Panc1 (cell line): ENCODE measurements at regions not wholly inside any gene's neighbourhood (a gene's known extent, or its start where the extent isn't known, plus 50 kb on each side); places are given as distances from the start of the nearest gene placed in this dataset.

Experiments
- POLR2AphosphoS5 ChIP-seq: IDR thresholded peaks from 2 replicates; pipeline ENCODE4 v1.6.1; 2012; ENCODE audit warnings: mild to moderate bottlenecking, low read depth, low read length, moderate library complexity
- SIN3A ChIP-seq: IDR thresholded peaks from 2 replicates; pipeline ENCODE4 v1.6.1; 2012; ENCODE audit warnings: low read depth, mild to moderate bottlenecking, low read length, moderate library complexity, borderline replicate concordance; ENCODE audit not compliant: insufficient read depth
- TF ChIP-seq, protein P1 (sequence below): fragments of 450-650 bp; IDR thresholded peaks from 2 replicates; pipeline ENCODE4 v1.5.1; 2017; ENCODE audit warnings: mild to moderate bottlenecking
- TF ChIP-seq, protein P2 (sequence below), 2 experiments: IDR thresholded peaks; 2 replicates each; pipeline ENCODE4 v1.6.1; 2011 to 2012; ENCODE audit warnings: low read depth in 2 of 2, control low read depth in 1 of 2, low read length in 1 of 2, mild to moderate bottlenecking in 1 of 2, moderate library complexity in 1 of 2; ENCODE audit not compliant: insufficient read depth in 1 of 2

DNA sequence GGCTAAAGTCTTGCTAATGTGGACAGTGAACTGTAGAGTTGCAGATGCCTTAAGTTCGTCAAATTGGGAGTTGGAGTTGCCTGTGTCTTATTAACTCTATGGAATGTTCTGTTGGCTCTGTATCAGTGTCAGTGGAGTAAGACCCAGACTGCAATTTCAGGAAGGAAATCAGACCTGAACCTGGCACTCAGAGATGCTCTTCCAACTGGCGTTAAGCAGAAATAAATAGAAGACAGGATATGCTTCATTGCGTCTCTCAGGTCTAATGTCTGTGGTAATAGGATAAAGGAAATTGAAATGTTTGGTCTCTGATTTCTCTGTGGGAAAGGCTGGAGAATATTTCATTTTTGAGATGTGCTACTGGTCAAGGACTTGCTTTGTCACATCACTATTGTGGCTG, 846.7 kb upstream of the ID2 start:
- TF ChIP-seq, protein P1, sequence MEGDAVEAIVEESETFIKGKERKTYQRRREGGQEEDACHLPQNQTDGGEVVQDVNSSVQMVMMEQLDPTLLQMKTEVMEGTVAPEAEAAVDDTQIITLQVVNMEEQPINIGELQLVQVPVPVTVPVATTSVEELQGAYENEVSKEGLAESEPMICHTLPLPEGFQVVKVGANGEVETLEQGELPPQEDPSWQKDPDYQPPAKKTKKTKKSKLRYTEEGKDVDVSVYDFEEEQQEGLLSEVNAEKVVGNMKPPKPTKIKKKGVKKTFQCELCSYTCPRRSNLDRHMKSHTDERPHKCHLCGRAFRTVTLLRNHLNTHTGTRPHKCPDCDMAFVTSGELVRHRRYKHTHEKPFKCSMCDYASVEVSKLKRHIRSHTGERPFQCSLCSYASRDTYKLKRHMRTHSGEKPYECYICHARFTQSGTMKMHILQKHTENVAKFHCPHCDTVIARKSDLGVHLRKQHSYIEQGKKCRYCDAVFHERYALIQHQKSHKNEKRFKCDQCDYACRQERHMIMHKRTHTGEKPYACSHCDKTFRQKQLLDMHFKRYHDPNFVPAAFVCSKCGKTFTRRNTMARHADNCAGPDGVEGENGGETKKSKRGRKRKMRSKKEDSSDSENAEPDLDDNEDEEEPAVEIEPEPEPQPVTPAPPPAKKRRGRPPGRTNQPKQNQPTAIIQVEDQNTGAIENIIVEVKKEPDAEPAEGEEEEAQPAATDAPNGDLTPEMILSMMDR, result no peak
- TF ChIP-seq SIN3A, result no peak
- TF ChIP-seq POLR2AphosphoS5, result no peak
- TF ChIP-seq, protein P2, sequence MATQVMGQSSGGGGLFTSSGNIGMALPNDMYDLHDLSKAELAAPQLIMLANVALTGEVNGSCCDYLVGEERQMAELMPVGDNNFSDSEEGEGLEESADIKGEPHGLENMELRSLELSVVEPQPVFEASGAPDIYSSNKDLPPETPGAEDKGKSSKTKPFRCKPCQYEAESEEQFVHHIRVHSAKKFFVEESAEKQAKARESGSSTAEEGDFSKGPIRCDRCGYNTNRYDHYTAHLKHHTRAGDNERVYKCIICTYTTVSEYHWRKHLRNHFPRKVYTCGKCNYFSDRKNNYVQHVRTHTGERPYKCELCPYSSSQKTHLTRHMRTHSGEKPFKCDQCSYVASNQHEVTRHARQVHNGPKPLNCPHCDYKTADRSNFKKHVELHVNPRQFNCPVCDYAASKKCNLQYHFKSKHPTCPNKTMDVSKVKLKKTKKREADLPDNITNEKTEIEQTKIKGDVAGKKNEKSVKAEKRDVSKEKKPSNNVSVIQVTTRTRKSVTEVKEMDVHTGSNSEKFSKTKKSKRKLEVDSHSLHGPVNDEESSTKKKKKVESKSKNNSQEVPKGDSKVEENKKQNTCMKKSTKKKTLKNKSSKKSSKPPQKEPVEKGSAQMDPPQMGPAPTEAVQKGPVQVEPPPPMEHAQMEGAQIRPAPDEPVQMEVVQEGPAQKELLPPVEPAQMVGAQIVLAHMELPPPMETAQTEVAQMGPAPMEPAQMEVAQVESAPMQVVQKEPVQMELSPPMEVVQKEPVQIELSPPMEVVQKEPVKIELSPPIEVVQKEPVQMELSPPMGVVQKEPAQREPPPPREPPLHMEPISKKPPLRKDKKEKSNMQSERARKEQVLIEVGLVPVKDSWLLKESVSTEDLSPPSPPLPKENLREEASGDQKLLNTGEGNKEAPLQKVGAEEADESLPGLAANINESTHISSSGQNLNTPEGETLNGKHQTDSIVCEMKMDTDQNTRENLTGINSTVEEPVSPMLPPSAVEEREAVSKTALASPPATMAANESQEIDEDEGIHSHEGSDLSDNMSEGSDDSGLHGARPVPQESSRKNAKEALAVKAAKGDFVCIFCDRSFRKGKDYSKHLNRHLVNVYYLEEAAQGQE (IDR thresholded peaks at IDR 0.05; ENCODE audit: insufficient read depth in 1 of 2, low read depth in 2 of 2, low read length in 1 of 2), result no peak
